22Rv1 (cell line): ENCODE measurements at regions not wholly inside any gene's neighbourhood (a gene's known extent, or its start where the extent isn't known, plus 50 kb on each side); places are given as distances from the start of the nearest gene placed in this dataset.

Experiments used
- H3K27ac ChIP-seq: fragments of 450-650 bp; 2 replicates; pipeline ENCODE4 v1.5.1; 2017
- CTCF ChIP-seq: fragments of 450-650 bp; IDR thresholded peaks from 2 replicates; pipeline ENCODE4 v1.5.1; 2017; ENCODE audit warnings: mild to moderate bottlenecking
- ZFX ChIP-seq: fragments of 450-650 bp; IDR thresholded peaks from 2 replicates; pipeline ENCODE4 v1.6.1; 2017; ENCODE audit warnings: antibody characterized with exemption, borderline replicate concordance

DNA sequence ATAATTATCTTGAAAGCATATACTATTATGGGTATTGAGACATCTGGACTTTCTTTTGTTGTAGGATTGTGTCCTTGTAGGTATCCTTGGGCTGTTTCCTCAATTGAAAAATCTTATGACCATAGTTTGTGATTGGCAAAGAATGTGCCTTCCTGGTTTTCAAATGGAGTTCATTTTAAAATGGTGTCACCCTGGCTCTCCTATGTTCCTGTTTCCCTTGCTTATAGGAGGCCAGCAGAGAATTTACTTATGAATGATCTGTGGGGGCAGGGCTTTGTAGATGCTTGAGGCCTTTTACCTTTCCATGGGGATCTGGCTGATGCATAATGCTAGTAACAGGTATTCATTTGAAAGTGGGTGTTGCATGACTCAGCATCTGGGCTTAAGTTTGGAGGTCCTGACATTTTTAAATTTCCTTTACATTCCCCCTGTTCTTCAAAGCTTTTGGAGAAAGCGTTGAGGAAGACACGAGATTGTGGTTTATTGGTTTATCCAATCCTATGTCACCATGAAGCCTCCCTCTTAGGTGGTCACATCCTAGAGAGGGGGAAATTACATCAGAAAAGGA is 135.0 kb upstream of the PROKR2 start:
- TF ChIP-seq CTCF (no peak), ZFX (no peak)
- H3K27ac ChIP-seq: no peak overlapping the region

- TF ChIP-seq CTCF (peak; percentile 82), ZFX (no peak)
- H3K27ac ChIP-seq: no peak overlapping the region
Measured at GRCh38 chr20:5448449-5449118, 131.8 kb upstream of the PROKR2 start.

DNA sequence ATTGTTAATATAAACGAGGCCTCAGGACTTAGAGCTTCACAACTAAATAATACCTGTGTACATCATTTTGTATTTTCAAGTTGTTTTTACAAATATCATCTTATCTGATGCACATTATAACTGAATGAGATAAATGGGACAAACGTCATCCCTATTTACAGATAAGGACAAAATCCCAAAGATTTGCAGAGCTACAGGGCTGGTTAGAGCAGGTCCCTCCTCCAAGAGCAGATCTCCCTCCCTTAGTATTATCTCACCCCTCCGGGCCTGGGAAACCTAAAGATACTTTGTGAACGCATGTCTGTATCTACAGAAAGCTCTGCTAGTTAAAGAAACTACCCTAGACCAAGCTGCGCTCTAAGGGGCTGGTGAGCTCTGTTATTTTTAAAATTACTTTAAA is 130.4 kb upstream of the PROKR2 start:
- TF ChIP-seq CTCF (no peak), ZFX (no peak)
- no peak overlapping the region for H3K27ac ChIP-seq

GRCh38 chr20:5445611-5446010 is 128.9 kb upstream of the PROKR2 start:
- no peak overlapping the region for H3K27ac ChIP-seq
- TF ChIP-seq CTCF (no peak), ZFX (no peak)

- TF ChIP-seq CTCF (no peak), ZFX (no peak)
- no peak overlapping the region for H3K27ac ChIP-seq
Measured at GRCh38 chr20:5442101-5442500, 125.3 kb upstream of the PROKR2 start.

DNA sequence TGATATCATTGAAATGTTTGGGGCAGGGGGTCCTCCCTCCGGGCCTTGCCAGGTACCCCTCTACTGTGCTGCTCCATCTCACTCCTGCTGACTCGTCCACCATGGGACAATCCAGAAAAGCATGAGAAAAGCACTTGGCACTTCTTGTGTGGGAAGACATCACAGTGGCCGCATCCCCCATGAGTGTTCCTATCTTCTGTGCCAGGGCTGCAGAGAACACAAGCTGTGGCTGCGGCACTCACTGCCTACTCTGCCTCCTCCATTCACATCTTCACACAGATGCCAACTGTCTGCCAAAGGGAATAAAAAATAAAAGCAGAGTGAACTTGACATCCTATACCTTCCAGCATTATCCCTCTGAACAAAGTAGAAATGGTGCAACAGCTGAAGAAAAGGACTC is 117.4 kb upstream of the PROKR2 start:
- TF ChIP-seq ZFX (no peak), CTCF (no peak)
- no peak overlapping the region for H3K27ac ChIP-seq

- no peak overlapping the region for H3K27ac ChIP-seq
- no peak for TF ChIP-seq ZFX
Measured at GRCh38 chr20:5433352-5433751, 116.6 kb upstream of the PROKR2 start.

DNA sequence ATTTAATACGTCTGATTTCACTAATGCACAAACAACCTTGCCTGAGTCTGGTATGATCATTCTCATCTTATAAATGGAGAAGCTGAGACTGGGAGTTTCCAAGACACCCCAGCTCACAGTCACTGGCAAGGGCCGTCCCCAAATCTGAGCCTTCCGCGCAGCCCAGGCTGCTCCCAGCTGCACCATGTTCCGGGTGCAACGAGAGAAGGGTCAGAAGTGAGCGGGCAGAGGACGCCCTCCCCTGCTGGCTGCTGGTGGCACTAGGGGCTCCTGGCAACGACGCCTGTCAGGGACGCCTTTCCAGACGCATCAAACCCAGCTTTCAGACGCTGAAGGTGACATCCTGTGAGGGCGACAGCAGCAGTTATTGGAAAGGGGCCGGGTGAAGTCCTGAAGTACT is 115.3 kb upstream of the PROKR2 start:
- TF ChIP-seq ZFX (no peak), CTCF (no peak)
- H3K27ac ChIP-seq: no peak overlapping the region
